Stimulated activated CD4-positive, alpha-beta T cell treated with anti-CD3 and anti-CD28 coated beads, Interleukin-2, amount 100 ng/mL, for 4 hours (primary cell): ENCODE measurements at regions not wholly inside any gene's neighbourhood (a gene's known extent, or its start where the extent isn't known, plus 50 kb on each side); places are given as distances from the start of the nearest gene placed in this dataset.

Source experiments
- DNase-seq: peaks from one replicate; pipeline ENCODE4 v3.0.0-alpha.2; 2020; ENCODE audit warnings: low read depth

GRCh38 chr1:168871531-168871930, 142.5 kb upstream of the DPT start:
- no peak for DNase-seq

GRCh38 chr1:168875831-168876230, 146.8 kb upstream of the DPT start:
- no peak for DNase-seq

- no peak for DNase-seq
Observed at GRCh38 chr1:168876830-168877229, 147.8 kb upstream of the DPT start.

GRCh38 chr1:168879896-168880734, 151.1 kb upstream of the DPT start:
- no peak for DNase-seq

GRCh38 chr1:168881656-168882260, 152.8 kb upstream of the DPT start:
- no peak for DNase-seq

DNA sequence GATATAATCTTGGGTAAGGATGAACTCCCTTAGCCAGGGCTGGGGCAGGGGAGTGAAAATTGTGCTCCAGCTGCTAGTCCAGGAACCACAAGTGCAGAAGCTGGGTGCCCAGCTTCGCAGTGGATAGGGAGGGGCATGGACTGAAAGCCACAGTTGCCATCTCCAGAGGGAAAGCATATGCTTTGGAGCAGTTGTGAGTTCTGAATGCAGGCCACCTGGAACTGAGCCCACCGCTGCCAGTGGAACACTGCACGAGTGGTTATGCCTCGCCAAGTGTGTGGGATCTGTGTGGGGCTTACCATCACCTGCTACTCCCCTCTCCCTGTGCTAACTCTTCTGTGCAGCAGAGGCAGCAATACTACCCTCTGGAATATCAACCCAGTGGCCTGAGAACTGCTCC, 158.4 kb upstream of the DPT start:
- DNase-seq = no peak

- DNase-seq = no peak
Observed at GRCh38 chr1:168888418-168888817, 159.4 kb upstream of the DPT start.

DNA sequence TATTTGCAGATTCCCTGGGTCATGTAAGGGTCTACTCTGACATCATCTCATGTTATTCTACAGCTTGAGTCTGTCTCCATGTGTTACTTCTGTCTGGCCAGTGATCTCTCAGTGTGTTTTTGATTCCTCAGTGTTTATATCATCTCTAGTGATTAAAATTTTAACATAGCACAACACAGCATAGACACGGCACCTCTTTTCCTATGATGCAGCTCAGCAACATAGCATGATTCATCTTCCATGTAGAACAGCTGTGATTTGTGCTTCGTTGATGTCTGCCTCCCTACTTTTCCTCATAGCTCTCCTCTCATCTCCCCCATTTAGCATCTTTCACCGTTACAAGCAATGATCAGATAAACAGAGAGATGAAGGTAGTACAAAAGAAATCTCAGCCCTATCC, 163.9 kb upstream of the DPT start:
- DNase-seq = no peak

GRCh38 chr1:168893359-168893801, 164.4 kb upstream of the DPT start:
- DNase-seq = no peak

GRCh38 chr1:168894397-168894903, 165.4 kb upstream of the DPT start:
- DNase-seq = no peak

- no peak for DNase-seq
Observed at GRCh38 chr1:168897249-168897648, 168.2 kb upstream of the DPT start.

DNA sequence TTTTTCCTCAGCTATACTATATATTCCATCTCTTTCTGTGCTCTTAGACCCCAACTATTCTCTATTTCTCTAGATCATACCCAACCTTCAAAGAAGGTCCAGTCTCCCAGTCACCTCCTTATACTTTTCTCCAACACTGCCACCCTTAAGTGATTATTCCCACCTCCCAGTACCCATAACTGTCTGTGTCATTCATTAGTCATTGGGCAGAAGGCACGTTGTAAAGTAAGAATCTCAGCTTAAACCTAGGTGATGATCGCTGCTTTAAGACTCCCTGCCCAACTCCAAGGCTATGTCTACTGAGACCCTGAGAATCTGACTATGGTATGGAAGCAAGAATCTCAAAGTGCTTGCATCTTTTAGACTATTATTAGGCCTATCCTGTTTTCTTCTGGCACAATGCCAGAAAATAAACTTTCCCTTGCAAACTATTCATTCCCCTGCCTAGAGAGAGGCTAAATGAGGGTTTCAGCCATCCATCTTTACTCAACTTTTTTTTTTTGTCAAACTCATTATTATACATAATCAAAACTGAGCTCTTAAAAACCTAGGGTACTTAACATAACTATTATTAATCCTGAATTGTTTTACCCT, 174.3 kb upstream of the DPT start:
- DNase-seq = no peak

DNA sequence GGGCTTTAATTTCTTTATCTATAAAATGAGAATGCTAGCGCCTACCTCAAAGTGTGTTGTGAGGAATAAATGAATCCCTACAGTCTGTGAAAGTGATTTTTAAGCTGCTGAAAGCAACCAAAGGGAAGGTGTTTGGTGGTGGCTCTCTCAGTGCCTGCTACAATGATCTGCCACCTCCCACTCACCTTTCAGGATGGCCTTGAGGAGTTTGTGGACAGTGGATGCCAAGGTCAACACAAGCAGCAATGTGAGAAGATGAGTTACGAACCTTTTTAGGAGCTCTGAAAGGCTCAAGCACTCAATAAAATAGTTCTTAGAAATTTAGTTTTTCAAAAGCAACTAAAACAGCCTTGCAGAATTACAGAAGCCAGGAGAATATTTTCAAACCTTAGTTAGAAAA, 176.6 kb upstream of the DPT start:
- DNase-seq = no peak

DNA sequence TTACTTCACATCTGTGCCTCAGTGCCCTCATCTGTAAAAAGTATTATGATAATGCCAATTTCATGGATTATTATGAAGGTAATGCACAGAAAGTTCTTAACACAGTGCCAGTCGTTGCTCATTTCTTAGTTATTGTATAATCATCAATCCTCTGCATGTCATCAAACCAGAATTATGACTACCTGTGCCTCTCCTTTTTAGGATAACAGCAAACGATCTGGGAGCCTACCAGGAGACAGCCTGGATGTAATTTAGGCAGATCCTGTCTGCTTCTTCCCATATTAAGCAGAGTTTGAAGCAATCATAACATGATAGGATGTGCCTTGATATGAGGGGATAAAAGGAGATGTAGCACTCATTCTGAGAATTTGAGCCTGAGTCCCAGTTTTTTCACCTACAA, 177.4 kb upstream of the DPT start:
- no peak for DNase-seq

DNA sequence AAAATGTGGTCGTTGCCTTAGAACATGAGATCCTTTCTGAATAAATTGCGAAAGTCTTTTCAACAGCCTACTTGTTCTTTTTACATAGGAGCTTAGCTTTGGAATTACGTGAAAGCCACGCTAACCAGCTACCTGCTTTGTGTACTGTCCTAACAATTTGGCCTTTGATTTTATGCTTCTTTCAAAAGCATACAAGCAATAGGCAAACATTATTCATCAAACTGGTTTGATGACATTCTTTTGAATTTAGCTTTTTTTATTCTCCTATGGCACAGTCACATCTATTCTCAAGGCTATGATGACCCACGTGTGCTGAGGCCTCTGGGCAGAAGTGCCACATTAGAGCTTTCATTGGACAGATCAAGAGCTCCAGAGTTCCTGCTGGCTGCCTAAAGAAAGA, 178.0 kb upstream of the DPT start:
- no peak for DNase-seq

DNA sequence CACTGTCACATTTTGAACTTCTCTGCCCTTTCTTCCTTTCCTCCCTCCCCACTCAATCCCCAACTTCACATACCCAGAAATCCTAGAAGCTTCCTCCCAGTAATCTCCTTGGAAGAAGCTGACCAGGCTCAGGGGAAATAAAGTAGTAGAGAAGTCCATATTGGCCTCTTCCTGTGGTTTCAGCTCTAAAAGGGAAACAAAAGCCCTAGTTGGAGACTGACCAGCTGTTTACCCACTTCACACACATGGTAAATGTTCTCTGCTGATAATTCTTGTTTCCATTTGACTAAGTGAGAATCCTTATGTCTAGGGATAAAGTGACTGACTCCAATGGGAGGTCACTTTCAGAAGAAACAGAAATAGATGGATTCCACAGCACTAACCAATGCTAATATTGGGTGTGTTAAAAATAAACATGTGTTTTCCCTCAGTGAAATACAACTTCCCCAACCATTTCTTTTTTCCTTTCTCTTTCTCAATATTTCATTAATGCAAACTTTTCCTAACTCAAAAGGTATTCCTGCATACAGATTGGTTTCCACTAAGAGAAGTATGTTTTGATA, 178.9 kb upstream of the DPT start:
- DNase-seq = no peak

- DNase-seq = no peak
Observed at GRCh38 chr1:168910403-168910802, 181.4 kb upstream of the DPT start.

GRCh38 chr1:168911370-168911769, 182.4 kb upstream of the DPT start:
- no peak for DNase-seq

- DNase-seq = no peak
Observed at GRCh38 chr1:168913711-168914463, 184.9 kb upstream of the DPT start.

DNA sequence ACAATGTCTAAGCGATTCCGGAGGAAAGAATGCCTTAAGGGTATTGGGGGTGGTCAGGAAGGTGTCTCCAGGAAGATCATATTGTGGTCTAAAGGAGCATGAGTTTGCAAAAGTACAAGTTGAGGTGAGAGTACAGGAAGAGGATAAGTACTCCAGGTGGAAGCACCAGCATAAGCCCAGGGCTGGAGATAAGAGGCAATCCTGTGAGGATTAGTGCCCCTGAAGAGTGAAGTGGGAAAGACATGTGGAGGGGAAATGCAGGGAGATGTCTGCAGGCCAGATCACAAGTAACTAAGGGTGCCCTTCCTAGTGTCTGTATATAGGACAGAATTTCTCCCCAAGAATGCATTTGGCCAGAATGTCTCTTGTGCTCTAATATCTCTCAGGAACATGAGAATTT, 188.3 kb upstream of the DPT start:
- no peak for DNase-seq

DNA sequence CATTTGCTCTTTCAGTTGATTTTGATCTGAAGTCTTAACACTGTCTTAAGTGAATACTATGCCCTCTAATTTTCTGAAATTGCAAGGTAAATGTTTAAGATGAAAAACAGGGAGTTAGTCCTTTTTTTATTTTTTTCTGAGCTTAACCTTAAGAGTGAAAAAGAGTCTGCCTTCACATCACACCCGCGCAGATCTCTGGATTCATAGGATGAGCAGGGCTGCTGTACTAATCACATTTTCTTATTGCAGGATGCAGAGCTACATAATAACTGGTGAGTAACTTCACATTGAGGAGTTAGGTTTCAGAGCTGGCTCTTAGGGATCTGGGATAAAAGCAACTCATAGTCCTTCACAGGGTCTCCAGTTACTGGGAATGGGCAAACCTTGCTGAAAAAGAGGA, 188.7 kb upstream of the ATP1B1 start:
- DNase-seq = no peak
